Brain pericyte (primary cell): ENCODE measurements at regions not wholly inside any gene's neighbourhood (a gene's known extent, or its start where the extent isn't known, plus 50 kb on each side); places are given as distances from the start of the nearest gene placed in this dataset.
"Not testable (repeated sequence)": the region's sequence is repeated elsewhere in the genome, so short reads cannot be mapped to it uniquely, and the experiment has no call there.

ENCODE experiments used
- DNase-seq: peaks from one replicate; pipeline ENCODE4 v3.0.0-alpha.2; 2012; ENCODE audit warnings: low read depth, low spot score

- DNase-seq = no peak
Measured at GRCh38 chr5:15023266-15023665, 151.7 kb upstream of the ANKH start.

GRCh38 chr5:15021266-15022046, 149.9 kb upstream of the ANKH start:
- no peak for DNase-seq

DNA sequence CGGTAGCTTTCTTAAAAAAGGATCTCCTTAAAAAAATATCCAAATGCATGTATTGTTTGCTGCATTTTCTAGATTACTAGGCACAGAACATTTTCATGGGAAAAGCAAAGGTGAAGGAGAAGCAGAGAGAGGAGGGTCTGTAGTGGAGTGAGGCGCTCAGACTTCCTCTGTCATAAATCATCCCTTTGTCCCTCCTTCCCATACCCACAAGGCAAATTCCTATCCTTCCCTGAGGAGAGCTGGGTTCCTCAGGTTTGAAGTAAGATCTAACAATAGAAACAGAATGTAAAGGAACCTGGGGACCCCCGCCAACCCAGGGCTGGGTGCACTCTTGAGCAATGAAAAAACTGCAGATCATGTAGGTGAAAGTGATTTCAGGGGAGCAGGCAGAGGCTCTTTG, 149.2 kb upstream of the ANKH start:
- no peak for DNase-seq

GRCh38 chr5:15014809-15015208, 143.2 kb upstream of the ANKH start:
- no peak for DNase-seq

- DNase-seq = peak; percentile 39
Measured at GRCh38 chr5:15013654-15014463, 142.3 kb upstream of the ANKH start.

- no peak for DNase-seq
Measured at GRCh38 chr5:15012061-15012460, 140.5 kb upstream of the ANKH start.

- DNase-seq = no peak
Measured at GRCh38 chr5:15010936-15011335, 139.4 kb upstream of the ANKH start.

- DNase-seq = peak; percentile 74
Measured at GRCh38 chr5:15009420-15009819, 137.8 kb upstream of the ANKH start.

DNA sequence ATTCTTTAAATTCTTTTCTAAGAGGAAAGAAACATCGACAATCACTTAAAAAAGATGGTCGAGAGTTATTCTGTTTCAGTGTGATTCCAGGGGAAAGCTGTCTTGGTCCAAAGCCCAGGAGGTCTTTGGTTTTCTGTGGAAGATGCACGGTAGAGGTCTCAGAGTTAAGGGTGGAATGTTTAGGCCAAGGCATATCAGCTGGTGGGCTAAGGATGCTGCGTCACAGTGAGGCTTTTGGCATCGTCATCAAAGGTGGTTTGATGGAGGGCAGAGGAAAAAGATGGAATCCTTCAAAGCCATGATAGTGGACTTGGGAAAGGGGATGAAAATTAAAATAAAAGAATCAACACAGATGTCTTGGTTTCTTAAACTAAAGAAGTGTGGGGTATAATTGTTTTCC, 137.3 kb upstream of the ANKH start:
- peak; percentile 77 for DNase-seq

- peak; percentile 96 for DNase-seq
Measured at GRCh38 chr5:15008476-15008875, 136.9 kb upstream of the ANKH start.

DNA sequence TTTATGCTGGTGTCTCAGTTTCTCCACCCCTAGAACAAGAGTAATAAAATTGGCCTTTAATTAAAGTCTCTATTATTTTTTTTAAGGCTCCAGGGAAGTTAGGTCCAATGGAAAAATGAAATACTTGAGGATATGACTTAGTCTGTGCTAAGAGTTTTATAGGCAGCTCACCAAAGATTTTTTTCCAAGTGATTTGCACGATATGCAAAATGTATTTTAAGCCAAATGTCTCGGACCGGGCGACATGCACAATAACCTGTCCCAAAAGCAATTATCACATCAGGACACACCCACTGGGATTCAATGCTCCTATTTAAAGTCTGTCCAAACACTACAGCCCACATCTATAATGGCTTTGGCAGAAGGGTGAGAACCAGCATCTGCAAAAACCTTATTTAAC, 136.1 kb upstream of the ANKH start:
- DNase-seq = no peak

GRCh38 chr5:15004506-15004905, 132.9 kb upstream of the ANKH start:
- no peak for DNase-seq

DNA sequence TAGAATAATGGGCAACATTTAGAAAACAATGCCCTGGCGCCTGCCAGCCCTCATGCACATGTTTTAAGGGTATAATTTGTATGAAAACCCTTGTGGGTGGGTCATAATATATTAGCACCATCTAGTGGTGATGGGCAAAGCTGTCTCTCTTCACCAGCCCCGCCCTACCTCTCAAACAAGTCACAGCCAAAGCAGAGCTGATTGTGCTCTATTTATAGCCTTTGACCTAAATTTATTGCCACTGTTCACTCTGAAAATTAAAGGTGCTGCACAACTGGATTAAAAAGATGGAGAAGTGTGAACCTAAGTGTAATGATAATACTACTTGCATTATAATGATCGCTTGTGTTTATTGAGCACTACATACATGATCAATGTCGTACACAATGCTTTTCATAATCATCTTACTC, 131.9 kb upstream of the ANKH start:
- peak; percentile 37 for DNase-seq

- DNase-seq = no peak
Measured at GRCh38 chr5:15002791-15003190, 131.2 kb upstream of the ANKH start.

GRCh38 chr5:15002173-15002572, 130.6 kb upstream of the ANKH start:
- DNase-seq = no peak

DNA sequence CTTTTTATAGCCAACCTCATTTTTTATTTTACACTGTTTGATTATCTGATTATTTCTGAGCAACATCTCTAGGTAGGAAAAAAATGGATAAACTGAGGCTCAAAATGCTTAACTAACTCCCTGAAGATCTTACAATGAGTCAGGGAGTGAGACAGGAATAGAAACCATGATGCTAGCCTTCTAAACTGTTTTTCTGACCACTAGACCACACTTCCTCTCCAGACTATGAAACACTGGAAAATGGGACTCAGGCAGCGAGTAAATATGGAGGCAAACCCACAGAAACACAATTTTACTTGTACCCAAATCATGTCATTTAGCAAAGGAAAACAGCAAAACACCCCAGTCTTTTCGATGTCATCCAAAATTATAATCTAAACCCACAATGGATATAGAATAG, 129.9 kb upstream of the ANKH start:
- no peak for DNase-seq

DNA sequence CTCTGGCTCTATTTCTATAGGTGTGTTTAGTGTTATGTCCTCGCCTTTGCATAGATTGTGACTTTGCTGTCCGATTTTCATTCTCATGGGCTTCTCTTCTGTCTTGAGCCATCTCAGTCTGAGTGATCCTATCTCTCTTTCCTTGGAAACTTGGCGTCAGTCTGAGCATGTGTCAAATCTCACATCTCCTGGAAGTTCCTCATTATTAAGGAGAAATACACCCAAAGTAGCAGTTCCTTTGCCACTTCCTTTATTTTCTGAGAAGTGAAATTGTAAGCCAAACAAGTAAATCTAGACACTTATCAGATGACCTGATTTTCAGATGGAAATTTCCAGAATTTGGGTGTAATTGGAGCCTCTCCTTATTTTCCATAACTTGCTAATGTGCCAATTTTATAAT, 126.9 kb upstream of the ANKH start:
- no peak for DNase-seq

- no peak for DNase-seq
Measured at GRCh38 chr5:14996997-14997396, 125.4 kb upstream of the ANKH start.

- no peak for DNase-seq
Measured at GRCh38 chr5:14995229-14995628, 123.7 kb upstream of the ANKH start.

DNA sequence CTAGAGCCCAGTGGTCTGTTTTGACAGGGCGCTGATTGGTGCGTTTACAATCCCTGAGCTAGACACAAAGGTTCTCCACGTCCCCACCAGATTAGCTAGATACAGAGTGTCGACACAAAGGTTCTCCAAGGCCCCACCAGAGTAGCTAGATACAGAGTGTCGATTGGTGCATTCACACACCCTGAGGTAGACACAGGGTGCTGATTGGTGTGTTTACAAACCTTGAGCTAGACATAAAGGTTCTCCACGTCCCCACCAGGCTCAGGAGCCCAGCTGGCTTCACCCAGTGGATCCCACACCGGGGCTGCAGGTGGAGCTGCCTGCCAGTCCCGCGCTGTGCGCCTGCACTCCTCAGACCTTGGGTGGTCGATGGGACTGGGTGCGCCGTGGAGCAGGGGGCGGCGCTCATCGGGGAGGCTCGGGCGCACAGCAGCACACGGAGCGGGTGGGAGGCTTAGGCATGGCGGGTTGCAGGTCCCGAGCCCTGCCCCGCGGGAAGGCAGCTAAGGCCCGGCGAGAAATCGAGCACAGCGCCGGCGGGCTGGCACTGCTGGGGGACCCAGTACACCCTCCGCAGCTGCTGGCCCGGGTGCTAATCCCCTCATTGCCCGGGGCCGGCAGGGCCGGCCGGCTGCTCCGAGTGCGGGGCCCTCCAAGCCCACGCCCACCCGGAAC, 122.0 kb upstream of the ANKH start:
- not testable (repeated sequence) for DNase-seq

GRCh38 chr5:14992751-14993458, 121.3 kb upstream of the ANKH start:
- not testable (repeated sequence) for DNase-seq

GRCh38 chr5:14988223-14988622, 116.6 kb upstream of the ANKH start:
- no peak for DNase-seq
